Activated naive CD4-positive, alpha-beta T cell treated with anti-CD3 and anti-CD28 coated beads, Interleukin-2, amount 10 ng/mL, durations not matched to agents 7 days and 5 days (primary cell): ENCODE measurements at regions not wholly inside any gene's neighbourhood (a gene's known extent, or its start where the extent isn't known, plus 50 kb on each side); places are given as distances from the start of the nearest gene placed in this dataset.

Experiments used
- CTCF ChIA-PET: fragments of 350-600 bp; sonication (Branson Sonifier 250); formaldehyde crosslinking; loops from one replicate; lab custom pipeline; 2021; ENCODE audit warnings: antibody characterized with exemption; lab: Charles Lee
- DNase-seq: peaks from one replicate; pipeline ENCODE4 v3.0.0-alpha.2; 2020
- H3K27ac Mint-ChIP-seq: one replicate; pipeline ENCODE4 v1.8.0; 2021; ENCODE audit warnings: mild to moderate bottlenecking, moderate library complexity, mixed read lengths
- H3K27me3 Mint-ChIP-seq: one replicate; pipeline ENCODE4 v1.8.0; 2021; ENCODE audit warnings: mild to moderate bottlenecking, mixed read lengths
- H3K36me3 Mint-ChIP-seq: one replicate; pipeline ENCODE4 v1.8.0; 2021; ENCODE audit warnings: mixed read lengths
- H3K4me1 Mint-ChIP-seq: one replicate; pipeline ENCODE4 v1.8.0; 2021; ENCODE audit warnings: mixed read lengths
- H3K4me3 Mint-ChIP-seq: one replicate; pipeline ENCODE4 v1.8.0; 2021; ENCODE audit warnings: mild to moderate bottlenecking, moderate library complexity, mixed read lengths
- H3K9me3 Mint-ChIP-seq: one replicate; pipeline ENCODE4 v1.8.0; 2021; ENCODE audit warnings: mixed read lengths

- Mint-ChIP-seq H3K9me3 (no peaks in the 10 kb centered on the region), H3K27ac (no peak overlapping the region), H3K4me1 (no peaks in the 10 kb centered on the region), H3K4me3 (no peak overlapping the region), H3K36me3 (no peaks in the 10 kb centered on the region), H3K27me3 (no peaks in the 10 kb centered on the region)
- CTCF ChIA-PET = no interaction called here
- no peak for DNase-seq
Observed at GRCh38 chr13:104372095-104372655, 1306.0 kb upstream of the SLC10A2 start.

- Mint-ChIP-seq H3K36me3 (no peaks in the 10 kb centered on the region), H3K4me1 (no peaks in the 10 kb centered on the region)
- CTCF ChIA-PET = no interaction called here
Observed at GRCh38 chr13:104365430-104365829, 1299.2 kb upstream of the SLC10A2 start.

DNA sequence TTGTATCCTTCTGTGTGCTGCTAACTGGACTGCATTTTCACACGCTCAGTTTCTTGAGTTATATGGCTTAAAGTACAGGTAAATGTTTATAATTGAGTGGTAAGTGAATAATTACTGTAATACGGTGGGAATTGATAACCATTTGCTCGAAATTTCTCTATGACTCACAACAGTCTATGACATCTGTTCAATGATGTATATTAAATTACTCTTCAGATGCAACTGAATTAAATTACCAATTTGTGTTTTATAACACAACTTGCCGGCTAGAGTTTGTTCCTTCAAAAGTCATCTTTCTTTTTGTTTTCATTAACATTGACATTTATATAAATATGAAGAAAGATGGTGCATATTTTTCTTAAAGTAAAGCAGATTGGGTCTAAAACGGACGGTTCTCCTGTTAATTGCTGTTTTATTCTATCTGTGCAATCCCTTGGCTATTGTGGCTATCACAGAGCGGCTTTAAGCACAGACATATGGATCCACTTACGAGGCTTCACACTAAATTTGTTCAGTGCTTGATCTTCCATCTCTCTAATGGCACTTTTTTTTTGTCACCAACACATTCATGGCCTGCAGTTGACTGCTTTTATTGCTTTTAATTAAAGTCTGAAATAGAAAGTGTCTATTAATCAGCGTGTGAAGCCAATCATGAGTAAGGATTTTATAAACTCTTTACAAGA, 1291.6 kb upstream of the SLC10A2 start:
- CTCF ChIA-PET = no interaction called here

More at GRCh38 chr13:104365430-104365829, 1299.2 kb upstream of the SLC10A2 start:
- Mint-ChIP-seq H3K27me3 (no peaks in the 10 kb centered on the region), H3K27ac (no peak overlapping the region), H3K9me3 (peaks cover 2% of the 10 kb centered on the region), H3K4me3 (no peak overlapping the region)
- DNase-seq = no peak

GRCh38 chr13:104357174-104357573, 1291.0 kb upstream of the SLC10A2 start:
- no peak overlapping the region for H3K4me3 Mint-ChIP-seq
- no peaks in the 10 kb centered on the region for H3K36me3 Mint-ChIP-seq
- H3K27me3 Mint-ChIP-seq = no peaks in the 10 kb centered on the region
- peaks cover 8% of the 10 kb centered on the region for H3K9me3 Mint-ChIP-seq
- H3K27ac Mint-ChIP-seq = no peak overlapping the region
- no peak for DNase-seq
- no peaks in the 10 kb centered on the region for H3K4me1 Mint-ChIP-seq
- CTCF ChIA-PET = no interaction called here

More for the DNA sequence above, 1291.6 kb upstream of the SLC10A2 start:
- peaks cover 5% of the 10 kb centered on the region for H3K9me3 Mint-ChIP-seq
- no peak for DNase-seq
- H3K27me3 Mint-ChIP-seq = no peaks in the 10 kb centered on the region
- H3K36me3 Mint-ChIP-seq = no peaks in the 10 kb centered on the region
- H3K4me3 Mint-ChIP-seq = no peak overlapping the region
- H3K4me1 Mint-ChIP-seq = no peaks in the 10 kb centered on the region
- H3K27ac Mint-ChIP-seq = no peak overlapping the region

- Mint-ChIP-seq H3K4me3 (no peak overlapping the region), H3K4me1 (no peaks in the 10 kb centered on the region)
Observed at GRCh38 chr13:104355041-104355670, 1288.9 kb upstream of the SLC10A2 start.

GRCh38 chr13:104327211-104327610, 1261.0 kb upstream of the SLC10A2 start:
- DNase-seq = no peak
- CTCF ChIA-PET = no interaction called here
- Mint-ChIP-seq H3K9me3 (peaks cover under 1% of the 10 kb centered on the region), H3K4me3 (no peak overlapping the region), H3K27me3 (no peaks in the 10 kb centered on the region), H3K4me1 (no peaks in the 10 kb centered on the region), H3K36me3 (no peaks in the 10 kb centered on the region), H3K27ac (no peak overlapping the region)

More at GRCh38 chr13:104355041-104355670, 1288.9 kb upstream of the SLC10A2 start:
- no peak overlapping the region for H3K27ac Mint-ChIP-seq
- H3K9me3 Mint-ChIP-seq = peaks cover 9% of the 10 kb centered on the region
- CTCF ChIA-PET = no interaction called here
- H3K27me3 Mint-ChIP-seq = no peaks in the 10 kb centered on the region
- no peaks in the 10 kb centered on the region for H3K36me3 Mint-ChIP-seq
- DNase-seq = no peak

DNA sequence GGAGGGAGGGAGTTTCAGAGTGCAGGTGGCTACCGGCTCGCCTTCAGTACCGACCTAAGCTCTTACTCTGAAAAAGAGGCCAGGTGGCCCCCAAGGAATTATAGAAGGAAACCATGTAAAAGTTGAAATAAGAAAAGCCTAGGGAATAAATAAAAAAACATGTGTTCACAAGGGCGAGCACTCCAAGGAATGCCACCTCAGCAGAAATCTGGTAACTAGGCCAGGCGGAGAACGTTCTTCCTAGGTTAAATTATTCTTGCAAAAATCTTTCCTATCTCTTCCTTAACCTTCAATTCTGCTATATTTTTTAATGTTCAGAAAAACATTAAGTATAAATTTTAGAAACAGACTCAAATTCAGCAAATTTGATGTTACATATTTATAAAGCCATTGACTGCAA, 1260.3 kb upstream of the SLC10A2 start:
- Mint-ChIP-seq H3K36me3 (no peaks in the 10 kb centered on the region), H3K27ac (no peak overlapping the region), H3K9me3 (no peaks in the 10 kb centered on the region), H3K4me3 (no peak overlapping the region), H3K27me3 (no peaks in the 10 kb centered on the region), H3K4me1 (no peaks in the 10 kb centered on the region)
- DNase-seq = no peak
- CTCF ChIA-PET = no interaction called here

DNA sequence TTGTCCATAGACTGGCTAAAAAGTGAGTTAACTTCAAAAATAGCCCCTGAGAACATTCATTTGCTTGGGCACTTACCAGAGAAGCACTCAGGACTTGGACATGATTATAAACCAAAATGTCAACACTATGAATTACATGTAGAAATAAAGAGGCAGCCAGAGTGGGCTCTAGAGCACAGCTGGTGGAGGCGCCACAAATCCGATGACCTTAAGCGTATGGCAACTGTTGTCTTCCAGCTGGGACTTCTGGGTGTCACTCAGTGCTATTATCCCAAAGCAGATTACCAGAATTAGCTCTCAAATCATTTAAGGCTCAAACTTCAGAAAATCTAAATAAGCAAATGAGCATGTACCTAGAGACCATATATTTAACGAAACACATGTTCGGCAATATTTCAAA, 1255.5 kb upstream of the SLC10A2 start:
- peaks cover 4% of the 10 kb centered on the region for H3K9me3 Mint-ChIP-seq
- CTCF ChIA-PET = interaction anchor here (1.0 kb wide), 1 partner anchor 9 kb away, joined by 3 read pairs; no protein-coding TSS in a partner anchor
- H3K4me3 Mint-ChIP-seq = no peak overlapping the region
- DNase-seq = no peak
- no peaks in the 10 kb centered on the region for H3K36me3 Mint-ChIP-seq
- H3K27ac Mint-ChIP-seq = no peak overlapping the region
- no peaks in the 10 kb centered on the region for H3K27me3 Mint-ChIP-seq
- H3K4me1 Mint-ChIP-seq = no peaks in the 10 kb centered on the region

GRCh38 chr13:104320446-104320845, 1254.2 kb upstream of the SLC10A2 start:
- no peak for DNase-seq
- CTCF ChIA-PET = no interaction called here
- Mint-ChIP-seq H3K27ac (no peak overlapping the region), H3K4me3 (no peak overlapping the region), H3K27me3 (no peaks in the 10 kb centered on the region), H3K4me1 (no peaks in the 10 kb centered on the region), H3K36me3 (no peaks in the 10 kb centered on the region), H3K9me3 (peaks cover 4% of the 10 kb centered on the region)

GRCh38 chr13:104318121-104318520, 1251.9 kb upstream of the SLC10A2 start:
- Mint-ChIP-seq H3K9me3 (peaks cover 4% of the 10 kb centered on the region), H3K4me1 (no peaks in the 10 kb centered on the region), H3K27ac (no peak overlapping the region), H3K27me3 (no peaks in the 10 kb centered on the region), H3K36me3 (no peaks in the 10 kb centered on the region), H3K4me3 (no peak overlapping the region)
- CTCF ChIA-PET = no interaction called here
- no peak for DNase-seq

DNA sequence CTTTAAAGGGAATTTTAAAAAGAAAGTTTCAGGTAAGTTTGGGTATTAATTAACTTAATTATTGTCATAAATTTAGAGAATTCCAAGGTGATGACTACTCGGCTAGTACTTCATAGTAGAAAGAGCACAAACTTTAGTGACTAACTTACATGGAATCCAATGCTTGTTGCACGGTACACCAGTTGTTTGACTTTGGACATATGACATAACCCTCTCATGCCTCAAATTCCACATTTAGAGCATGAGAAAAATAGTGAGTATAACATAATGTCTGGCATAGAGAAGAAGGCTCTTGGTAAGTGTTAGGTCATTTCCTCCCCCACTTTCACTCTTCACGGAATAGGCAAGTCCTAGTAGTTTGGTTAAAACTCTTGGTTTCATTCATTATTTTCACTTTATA, 1249.4 kb upstream of the SLC10A2 start:
- DNase-seq = no peak
- H3K27me3 Mint-ChIP-seq = no peaks in the 10 kb centered on the region
- H3K9me3 Mint-ChIP-seq = peaks cover 3% of the 10 kb centered on the region
- no peak overlapping the region for H3K4me3 Mint-ChIP-seq
- H3K4me1 Mint-ChIP-seq = no peaks in the 10 kb centered on the region
- no peak overlapping the region for H3K27ac Mint-ChIP-seq
- H3K36me3 Mint-ChIP-seq = no peaks in the 10 kb centered on the region
- CTCF ChIA-PET = no interaction called here

GRCh38 chr13:104314926-104315535, 1248.8 kb upstream of the SLC10A2 start:
- Mint-ChIP-seq H3K36me3 (no peaks in the 10 kb centered on the region), H3K27ac (no peak overlapping the region), H3K4me3 (no peak overlapping the region), H3K9me3 (peaks cover 1% of the 10 kb centered on the region), H3K27me3 (no peaks in the 10 kb centered on the region), H3K4me1 (no peaks in the 10 kb centered on the region)
- CTCF ChIA-PET = no interaction called here
- no peak for DNase-seq

GRCh38 chr13:104314321-104314720, 1248.1 kb upstream of the SLC10A2 start:
- no peak overlapping the region for H3K4me3 Mint-ChIP-seq
- H3K36me3 Mint-ChIP-seq = no peaks in the 10 kb centered on the region
- H3K27ac Mint-ChIP-seq = no peak overlapping the region
- no peaks in the 10 kb centered on the region for H3K4me1 Mint-ChIP-seq
- no peak for DNase-seq
- CTCF ChIA-PET = interaction anchor here (0.9 kb wide), 1 partner anchor 10 kb away, joined by 3 read pairs; no protein-coding TSS in a partner anchor
- H3K27me3 Mint-ChIP-seq = no peaks in the 10 kb centered on the region
- H3K9me3 Mint-ChIP-seq = no peaks in the 10 kb centered on the region

GRCh38 chr13:104310861-104311260, 1244.6 kb upstream of the SLC10A2 start:
- Mint-ChIP-seq H3K4me1 (no peaks in the 10 kb centered on the region), H3K27ac (no peak overlapping the region), H3K4me3 (no peak overlapping the region), H3K9me3 (peaks cover 8% of the 10 kb centered on the region), H3K27me3 (no peaks in the 10 kb centered on the region), H3K36me3 (no peaks in the 10 kb centered on the region)
- CTCF ChIA-PET = no interaction called here
- DNase-seq = no peak
